Lung (tissue), 11 donors: ENCODE measurements at regions not wholly inside any gene's neighbourhood (a gene's known extent, or its start where the extent isn't known, plus 50 kb on each side); places are given as distances from the start of the nearest gene placed in this dataset.
A peak's percentile ranks its signal among the peaks of the same experiment; 100 is the strongest.

Source experiments
- ATAC-seq: fragments of 200-7000 bp; cut with Tn5 transposase; one replicate; pipeline ENCODE4 v1.9.1; 2020; ENCODE audit warnings: moderate number of reproducible peaks; ENCODE audit not compliant: insufficient read depth, low FRiP score
- DNase-seq, 3 donors: peaks; one replicate each; pipeline ENCODE4 v3.0.0-alpha.2; 2013 to 2017
- H3K27ac ChIP-seq, 2 donors: one replicate each; pipeline ENCODE4 v1.5.1; 2013; ENCODE audit warnings: mild to moderate bottlenecking in 2 of 2, moderate library complexity in 2 of 2, control low read depth in 1 of 2, inconsistent platforms in 1 of 2, low read depth in 1 of 2, low read length in 1 of 2
- H3K27me3 ChIP-seq, 3 donors: one replicate each; pipeline ENCODE4 v1.5.1; 2013; ENCODE audit warnings: low read length in 2 of 3; ENCODE audit not compliant: control insufficient read depth in 3 of 3, insufficient read depth in 3 of 3
- H3K36me3 ChIP-seq, 4 donors: one replicate each; pipeline ENCODE4 v1.5.1; 2013; ENCODE audit warnings: low read length in 4 of 4, mild to moderate bottlenecking in 1 of 4, moderate library complexity in 1 of 4; ENCODE audit not compliant: control insufficient read depth in 4 of 4, insufficient read depth in 4 of 4
- H3K4me1 ChIP-seq, 5 donors: one replicate each; pipeline ENCODE4 v1.5.1; 2013; ENCODE audit warnings: low read length in 5 of 5, mild to moderate bottlenecking in 2 of 5, moderate library complexity in 1 of 5; ENCODE audit not compliant: control insufficient read depth in 5 of 5, insufficient read depth in 5 of 5
- H3K4me3 ChIP-seq: one replicate; pipeline ENCODE4 v1.5.1; 2013; ENCODE audit warnings: mild to moderate bottlenecking, control low read depth, moderate library complexity
- H3K9ac ChIP-seq, 2 donors: one replicate each; pipeline ENCODE4 v1.5.1; 2013; ENCODE audit warnings: low read length in 2 of 2, control low read depth in 1 of 2; ENCODE audit not compliant: insufficient read depth in 1 of 2
- H3K9me3 ChIP-seq, 4 donors: one replicate each; pipeline ENCODE4 v1.5.1; 2013; ENCODE audit warnings: low read length in 3 of 4, mild to moderate bottlenecking in 1 of 4, moderate library complexity in 1 of 4; ENCODE audit not compliant: control insufficient read depth in 4 of 4, insufficient read depth in 3 of 4
- CTCF ChIP-seq: IDR thresholded peaks from 2 replicates; pipeline ENCODE4 v1.5.1; 2012; ENCODE audit warnings: mild to moderate bottlenecking; ENCODE audit errors: control extremely low read depth, extremely low read depth
- WGBS, 2 donors: extraction: QIAGEN DNeasy Blood & Tissue Kit; methylation state at CpG; one replicate each; pipeline ENCODE4 v1.1.7; 2013; 5-methylcytosine and 5-hydroxymethylcytosine counted together
- donor health status: control.
- donor health status: control.
- donor health status: Bipolar disorder and iron deficiency.
- donor health status: healthy.
- donor health status: DM: yes; HTN: yes; CAD: no.

- Histone ChIP-seq H3K27me3 (no peaks in the 10 kb centered on the region), H3K27ac (no peak overlapping the region), H3K36me3 (no peaks in the 10 kb centered on the region), H3K4me1 (no peaks in the 10 kb centered on the region), H3K9me3 (no peaks in the 10 kb centered on the region), H3K4me3 (no peak overlapping the region), H3K9ac (no peak overlapping the region)
- 77 to 95% methylated on average over 3 of the region's 3 CpGs for WGBS, 2 donors
- no peak for DNase-seq
- no peak for TF ChIP-seq CTCF
- ATAC-seq, result no peak
Measured at GRCh38 chr13:88118952-88119351, 447.8 kb downstream of the SLITRK5 start.

GRCh38 chr13:88124142-88124541 lies 453.0 kb downstream of the SLITRK5 start:
- H3K9ac ChIP-seq, result no peak overlapping the region
- H3K27me3 ChIP-seq, result no peaks in the 10 kb centered on the region
- H3K4me3 ChIP-seq, result no peak overlapping the region
- peaks cover 0 to 3% (median 0%) of the 10 kb centered on the region in 5 donors for H3K4me1 ChIP-seq
- no peak for DNase-seq
- no peak overlapping the region for H3K27ac ChIP-seq
- no peaks in the 10 kb centered on the region for H3K9me3 ChIP-seq
- no peaks in the 10 kb centered on the region for H3K36me3 ChIP-seq
- TF ChIP-seq CTCF, result no peak
- ATAC-seq, result no peak

GRCh38 chr13:88125055-88125454 lies 453.9 kb downstream of the SLITRK5 start:
- DNase-seq, result peak in 2 of 3 donors; percentile 34 to 63
- Histone ChIP-seq H3K9me3 (no peaks in the 10 kb centered on the region), H3K4me1 (peaks cover 0 to 3% (median 0%) of the 10 kb centered on the region in 5 donors), H3K9ac (no peak overlapping the region), H3K27ac (no peak overlapping the region), H3K27me3 (no peaks in the 10 kb centered on the region), H3K4me3 (no peak overlapping the region), H3K36me3 (no peaks in the 10 kb centered on the region)
- WGBS, 2 donors, result 56 to 79% methylated on average over 3 of the region's 3 CpGs
- ATAC-seq, result no peak
- TF ChIP-seq CTCF, result no peak

- H3K4me1 ChIP-seq, result no peaks in the 10 kb centered on the region
- no peak overlapping the region for H3K4me3 ChIP-seq
- no peak overlapping the region for H3K27ac ChIP-seq
- WGBS, 2 donors, result 97 to 99% methylated on average over 27 of the region's 27 CpGs
- ATAC-seq (no peak), DNase-seq (no peak)
- peaks cover 0 to 5% (median 0%) of the 10 kb centered on the region in 4 donors for H3K9me3 ChIP-seq
- no peak for TF ChIP-seq CTCF
- H3K9ac ChIP-seq, result no peak overlapping the region
- H3K36me3 ChIP-seq, result no peaks in the 10 kb centered on the region
- H3K27me3 ChIP-seq, result no peaks in the 10 kb centered on the region
Measured at GRCh38 chr13:88136098-88136790, 465.1 kb downstream of the SLITRK5 start.
